ENCODE measurements at regions not wholly inside any gene's neighbourhood (a gene's known extent, or its start where the extent isn't known, plus 50 kb on each side); places are given as distances from the start of the nearest gene placed in this dataset.

GRCh38 chr10:121403527-121403926, 194.7 kb downstream of the FGFR2 start:
- no peak for TF ChIP-seq CTCF (IDR thresholded peaks at IDR 0.05; ENCODE audit: low read depth, low read length, missing control alignments)
- no peak overlapping the region for H3K4me3 ChIP-seq (ENCODE audit: low read depth, low read length)
- DNase-seq (ENCODE audit: low read depth): no peak

- H3K4me3 ChIP-seq (ENCODE audit: low read depth, low read length): no peak overlapping the region
- no peak for DNase-seq (ENCODE audit: low read depth)
- TF ChIP-seq CTCF (IDR thresholded peaks at IDR 0.05; ENCODE audit: low read depth, low read length, missing control alignments): no peak
Observed at GRCh38 chr10:121404611-121405010, 193.6 kb downstream of the FGFR2 start.

GRCh38 chr10:121405096-121405495, 193.1 kb downstream of the FGFR2 start:
- DNase-seq (ENCODE audit: low read depth): no peak
- H3K4me3 ChIP-seq (ENCODE audit: low read depth, low read length): no peak overlapping the region
- TF ChIP-seq CTCF (IDR thresholded peaks at IDR 0.05; ENCODE audit: low read depth, low read length, missing control alignments): no peak

DNA sequence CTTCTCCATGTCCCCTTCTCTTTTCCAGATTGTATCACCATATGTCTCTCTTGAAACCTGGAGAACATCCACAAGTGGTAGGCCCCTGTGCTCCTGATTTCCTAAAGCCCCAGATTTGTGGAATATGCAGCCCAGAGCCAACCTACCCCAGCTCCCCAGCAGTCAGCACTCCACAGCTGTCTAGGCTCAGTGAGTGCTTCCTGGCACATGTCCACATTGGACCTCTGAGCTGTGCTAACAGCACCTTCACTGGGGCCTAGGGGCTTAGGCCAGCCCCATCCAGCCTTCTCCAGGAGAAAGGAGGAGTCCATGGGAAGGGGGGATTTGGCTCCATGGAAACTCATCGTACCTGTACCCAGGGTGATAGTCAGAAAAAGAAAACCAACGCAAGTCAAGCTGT, 192.7 kb downstream of the FGFR2 start:
- H3K4me3 ChIP-seq (ENCODE audit: low read depth, low read length): no peak overlapping the region
- DNase-seq (ENCODE audit: low read depth): no peak
- no peak for TF ChIP-seq CTCF (IDR thresholded peaks at IDR 0.05; ENCODE audit: low read depth, low read length, missing control alignments)

GRCh38 chr10:121405953-121406352, 192.3 kb downstream of the FGFR2 start:
- TF ChIP-seq CTCF (IDR thresholded peaks at IDR 0.05; ENCODE audit: low read depth, low read length, missing control alignments): no peak
- H3K4me3 ChIP-seq (ENCODE audit: low read depth, low read length): no peak overlapping the region
- DNase-seq (ENCODE audit: low read depth): no peak

DNA sequence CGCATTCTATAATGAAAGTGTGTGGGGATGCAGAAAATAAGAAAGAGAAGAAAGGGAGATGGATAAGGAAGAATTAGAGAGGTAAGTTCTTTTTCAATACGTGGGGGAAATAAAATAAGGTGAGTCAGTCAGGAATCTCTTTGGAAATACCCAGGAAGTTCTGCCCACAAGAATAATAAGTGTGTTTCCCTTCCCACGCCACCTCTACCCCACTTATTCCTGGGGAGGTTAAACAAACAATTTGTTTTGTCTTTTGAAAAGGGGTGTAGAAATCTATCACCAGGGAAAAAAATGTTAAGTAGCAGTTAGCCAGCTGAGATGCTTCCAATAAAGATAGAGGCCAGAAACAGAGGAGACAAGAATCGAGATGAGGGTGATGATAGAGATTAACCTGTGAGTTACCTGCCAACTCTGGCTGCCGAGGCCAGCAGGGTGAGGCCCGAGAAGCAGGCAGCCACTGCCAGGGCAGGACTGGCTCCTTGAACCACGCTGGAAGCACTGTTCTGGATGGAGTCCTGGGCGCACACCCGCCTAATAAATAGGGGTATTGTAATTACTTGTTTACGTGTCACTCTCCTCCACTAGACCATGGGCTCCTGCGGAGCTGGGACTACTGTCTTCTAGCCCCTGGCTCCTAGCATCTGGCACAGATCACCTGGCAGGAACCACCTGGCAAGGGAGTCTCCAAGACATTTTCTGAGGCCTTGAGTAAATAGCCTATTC, 191.3 kb downstream of the FGFR2 start:
- no peak overlapping the region for H3K4me3 ChIP-seq (ENCODE audit: low read depth, low read length)
- TF ChIP-seq CTCF (IDR thresholded peaks at IDR 0.05; ENCODE audit: low read depth, low read length, missing control alignments): no peak
- no peak for DNase-seq (ENCODE audit: low read depth)

GRCh38 chr10:121409466-121410104, 188.7 kb downstream of the FGFR2 start:
- TF ChIP-seq CTCF (IDR thresholded peaks at IDR 0.05; ENCODE audit: low read depth, low read length, missing control alignments): no peak
- no peak for DNase-seq (ENCODE audit: low read depth)
- no peak overlapping the region for H3K4me3 ChIP-seq (ENCODE audit: low read depth, low read length)
